HG02885 (cell line): ENCODE measurements at regions not wholly inside any gene's neighbourhood (a gene's known extent, or its start where the extent isn't known, plus 50 kb on each side); places are given as distances from the start of the nearest gene placed in this dataset.

Experiments used
- ATAC-seq: cut with Tn5 transposase; IDR thresholded peaks from one replicate; pipeline ENCODE4 v1.9.1; 2021; ENCODE audit warnings: mild to moderate bottlenecking; ENCODE audit not compliant: unreplicated experiment, poor library complexity

DNA sequence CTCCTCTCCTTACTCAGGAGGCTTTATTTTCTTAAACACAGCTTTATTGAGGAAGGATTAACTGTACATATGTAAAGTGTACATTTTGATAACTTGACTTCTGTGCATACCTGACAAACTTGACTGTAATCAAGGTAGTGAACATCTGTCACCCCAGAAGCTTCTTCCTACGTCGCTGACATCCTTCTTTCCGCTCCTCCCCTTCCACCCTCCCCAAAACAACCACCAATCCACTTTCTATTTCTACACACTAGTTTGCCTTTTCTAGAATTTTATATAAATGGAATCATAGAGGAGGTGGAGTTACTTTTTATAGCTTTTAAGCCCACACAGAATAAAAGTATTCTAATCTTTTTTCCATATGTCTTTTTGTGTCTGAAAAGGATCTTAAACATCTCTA lies 225.2 kb upstream of the RBFOX1 start:
- no peak for ATAC-seq

DNA sequence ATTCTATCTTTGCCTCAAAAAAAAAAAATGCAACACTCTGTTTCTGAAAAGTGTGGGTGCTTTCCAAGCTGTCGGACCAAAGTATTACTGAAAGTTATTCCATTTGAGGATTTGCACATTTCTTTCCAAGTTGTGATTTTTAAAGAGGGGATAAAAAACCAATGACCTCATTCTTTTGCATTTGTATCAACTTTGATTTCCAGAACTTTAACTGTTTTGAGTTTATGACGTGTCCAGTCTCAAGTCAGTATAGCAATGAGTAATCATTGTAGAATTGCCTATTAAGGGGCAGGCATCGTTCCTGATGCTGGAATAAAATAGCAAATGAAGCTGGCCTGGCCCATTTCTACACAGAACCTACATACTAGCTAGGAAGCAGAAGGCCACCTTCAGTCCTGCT lies 229.6 kb upstream of the RBFOX1 start:
- ATAC-seq, result no peak

DNA sequence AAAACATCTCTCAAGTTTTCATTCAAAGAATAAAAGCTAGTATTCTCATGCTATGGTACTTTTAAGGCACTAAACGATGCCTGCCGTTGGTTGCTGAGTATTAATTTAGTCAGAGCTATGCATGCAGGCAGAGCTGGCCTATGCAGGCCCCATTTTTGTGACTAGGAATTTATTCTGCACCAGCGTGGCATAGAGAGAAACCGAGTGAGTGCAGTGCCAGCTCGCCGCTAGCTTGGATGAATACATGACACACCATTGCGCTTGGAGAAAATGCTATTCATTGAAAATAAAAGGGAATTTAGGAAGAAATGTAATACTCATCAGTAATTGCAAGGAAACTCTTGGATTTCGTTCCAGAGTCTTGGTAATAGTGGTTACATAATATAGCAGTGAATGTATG lies 231.6 kb upstream of the RBFOX1 start:
- ATAC-seq, result no peak

DNA sequence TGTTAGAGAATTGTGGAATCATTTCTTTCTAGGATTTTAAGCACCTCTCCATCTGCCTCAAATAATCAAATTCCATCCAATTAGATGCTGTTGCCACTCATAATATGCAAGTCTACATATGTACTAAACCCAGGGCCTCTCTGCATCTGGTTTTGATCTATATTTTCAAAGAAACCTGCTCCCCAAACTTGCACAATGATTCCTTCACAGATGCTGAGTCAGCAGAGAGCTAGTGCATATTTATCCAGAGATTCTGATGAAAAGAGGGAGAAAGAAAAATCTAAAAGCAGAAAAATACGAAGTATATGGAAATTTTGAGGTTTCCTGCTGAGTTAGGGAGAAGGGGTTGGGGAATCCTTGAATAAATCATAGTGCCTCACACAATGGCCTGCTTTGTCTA lies 235.1 kb upstream of the RBFOX1 start:
- ATAC-seq, result no peak

DNA sequence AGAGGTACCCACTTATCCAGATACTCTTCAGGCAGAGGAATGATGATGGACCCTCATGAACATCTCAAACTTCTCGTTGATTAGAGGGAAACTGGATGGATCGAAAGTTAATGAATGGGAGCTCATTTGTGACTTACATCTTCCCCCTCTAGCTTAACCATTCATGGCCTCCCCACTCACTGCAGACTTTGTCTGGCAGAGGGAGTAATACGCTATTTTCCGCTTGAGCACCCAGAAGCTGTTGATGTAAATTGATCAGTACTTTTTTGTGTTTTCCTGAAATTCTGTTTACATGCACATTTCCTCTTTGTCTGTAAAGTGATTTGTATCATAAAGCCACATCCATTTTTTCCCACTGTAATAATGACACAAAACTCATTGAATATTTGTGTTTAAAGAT lies 239.1 kb upstream of the RBFOX1 start:
- ATAC-seq, result no peak

DNA sequence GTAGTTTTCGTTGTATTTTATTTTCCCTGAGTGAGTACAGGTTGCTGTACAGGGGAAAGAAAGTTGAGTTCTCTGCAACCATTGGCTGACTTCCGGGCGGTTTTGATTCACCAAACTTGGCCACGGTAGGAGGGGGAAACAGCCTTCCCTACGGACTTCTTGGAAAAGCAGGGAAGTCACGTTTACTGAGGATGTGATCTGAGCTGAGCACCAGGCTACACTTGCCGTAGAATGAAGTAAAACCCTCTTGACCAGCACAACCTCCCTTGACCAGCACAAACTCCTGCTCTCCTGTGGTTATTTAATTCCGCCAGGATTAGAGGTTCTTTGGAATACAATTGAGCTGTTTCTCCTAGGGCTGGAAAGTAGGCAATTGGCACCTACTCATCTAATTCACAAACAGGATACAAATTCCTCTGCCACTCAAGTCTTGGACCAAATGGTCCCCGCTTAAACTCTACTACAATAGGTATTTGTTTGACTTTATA lies 242.0 kb upstream of the RBFOX1 start:
- no peak for ATAC-seq

DNA sequence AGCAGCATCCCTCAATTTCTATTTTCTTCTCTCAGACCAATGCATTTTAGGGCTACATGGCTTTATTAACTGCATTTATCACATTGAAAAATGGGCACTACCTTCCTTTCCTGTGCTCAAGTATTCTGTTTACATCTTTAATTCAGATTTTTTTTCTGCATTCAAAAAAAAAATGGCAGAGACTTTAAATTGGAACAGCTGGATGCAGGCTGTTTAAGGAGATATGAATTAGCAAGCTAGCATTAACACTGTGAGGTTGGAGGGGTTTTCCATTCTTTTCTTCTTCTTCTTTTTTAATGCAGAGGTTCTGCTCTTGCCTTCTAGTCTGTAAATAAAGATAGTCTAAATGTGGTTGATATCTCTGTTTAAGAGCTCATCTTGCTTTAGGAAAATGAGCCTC lies 242.9 kb upstream of the RBFOX1 start:
- ATAC-seq, result no peak

DNA sequence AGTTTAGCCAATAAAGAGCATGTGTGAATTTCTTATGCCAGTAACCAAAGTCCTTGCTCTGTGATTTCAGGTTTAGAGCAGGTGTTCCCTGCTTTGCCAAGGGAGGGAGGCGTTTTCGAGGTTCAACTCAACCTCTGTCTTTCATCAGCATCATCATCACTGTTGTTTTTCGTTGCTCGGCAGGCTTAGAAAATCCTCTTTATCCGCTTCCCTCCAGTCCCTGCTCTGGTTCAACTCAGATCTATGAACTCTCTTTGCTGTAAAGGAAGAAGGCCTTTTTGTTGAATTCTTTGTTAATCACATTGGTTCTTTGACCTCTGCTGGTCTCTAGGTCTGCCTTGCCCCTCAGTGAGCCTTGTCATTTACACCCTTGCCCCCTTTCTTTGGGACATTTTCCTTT lies 243.9 kb upstream of the RBFOX1 start:
- ATAC-seq, result no peak

DNA sequence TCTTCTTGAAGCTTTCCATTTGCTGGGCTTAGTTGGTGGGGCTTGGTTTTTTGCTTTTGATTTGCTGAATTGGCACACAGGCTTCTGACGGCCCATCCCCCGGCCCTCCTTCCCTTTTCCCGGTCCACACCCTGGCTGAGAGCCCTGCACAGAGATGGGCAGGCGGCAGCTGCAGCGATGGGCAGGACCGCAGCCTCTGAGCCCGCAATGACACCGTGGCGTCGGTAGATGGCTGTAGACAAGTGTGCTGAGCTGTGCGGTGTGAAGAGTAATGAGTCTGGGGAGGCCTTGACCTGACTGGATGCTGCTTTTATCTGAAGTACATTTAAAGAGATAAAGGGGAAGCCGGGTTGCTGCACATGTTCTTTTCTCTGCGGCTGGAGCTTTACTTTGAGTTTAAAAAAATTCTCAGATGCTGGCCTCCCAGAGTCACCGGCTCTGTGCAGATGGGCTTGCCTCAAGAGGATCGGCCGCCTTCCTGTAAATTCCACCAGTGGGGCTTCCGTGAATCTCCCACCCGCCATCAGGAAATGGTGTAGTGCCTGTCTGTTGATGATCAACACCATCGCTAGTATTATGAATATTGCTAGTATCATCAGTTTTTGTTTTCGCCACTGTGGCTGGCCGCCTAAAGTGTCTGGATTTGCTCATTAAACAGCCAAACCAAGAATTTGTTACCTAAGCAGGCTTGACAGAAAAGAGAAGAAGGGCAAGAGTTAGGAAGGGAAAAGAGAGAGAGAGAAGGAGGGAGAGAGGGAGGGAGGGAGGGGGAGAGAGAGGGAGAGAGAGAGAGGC lies 245.6 kb upstream of the RBFOX1 start:
- ATAC-seq, result no peak

DNA sequence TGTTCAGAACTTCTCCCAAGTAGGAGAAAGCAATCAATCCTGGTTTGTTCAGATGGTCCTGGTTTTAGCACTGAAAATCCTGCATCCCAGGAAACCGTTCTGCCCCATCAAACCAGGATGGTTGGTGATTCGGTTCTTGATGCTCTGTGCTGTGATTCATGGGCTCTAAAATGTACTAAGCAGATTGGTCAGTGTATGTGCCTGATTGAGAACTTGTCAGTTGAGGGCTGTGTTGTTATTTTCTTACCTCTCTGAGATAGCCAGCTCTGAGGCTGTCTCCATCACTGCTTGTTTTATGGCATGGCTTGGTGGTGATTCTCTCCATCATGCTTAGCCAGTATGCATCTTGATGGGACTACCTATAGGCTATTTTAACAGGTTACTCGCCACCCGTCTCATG lies 246.9 kb upstream of the RBFOX1 start:
- ATAC-seq, result no peak

DNA sequence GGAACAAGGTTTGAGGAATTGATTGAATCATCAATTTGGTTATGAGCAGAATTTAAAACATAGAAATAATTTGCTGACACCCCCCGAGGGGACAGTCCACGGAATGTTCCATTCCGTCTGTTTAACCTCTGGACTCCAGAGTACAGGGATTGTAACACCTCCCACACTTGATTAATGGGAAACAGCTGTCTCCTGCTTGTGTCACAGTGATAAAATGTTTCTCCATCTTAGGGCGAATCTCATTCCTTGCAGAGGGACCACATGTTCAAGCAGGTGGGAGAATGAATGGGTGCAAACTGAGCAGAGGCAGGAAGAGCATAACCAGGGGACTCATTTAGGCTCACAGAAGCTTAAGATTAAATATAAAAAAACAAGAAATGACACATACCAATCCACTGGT lies 249.5 kb upstream of the RBFOX1 start:
- no peak for ATAC-seq

DNA sequence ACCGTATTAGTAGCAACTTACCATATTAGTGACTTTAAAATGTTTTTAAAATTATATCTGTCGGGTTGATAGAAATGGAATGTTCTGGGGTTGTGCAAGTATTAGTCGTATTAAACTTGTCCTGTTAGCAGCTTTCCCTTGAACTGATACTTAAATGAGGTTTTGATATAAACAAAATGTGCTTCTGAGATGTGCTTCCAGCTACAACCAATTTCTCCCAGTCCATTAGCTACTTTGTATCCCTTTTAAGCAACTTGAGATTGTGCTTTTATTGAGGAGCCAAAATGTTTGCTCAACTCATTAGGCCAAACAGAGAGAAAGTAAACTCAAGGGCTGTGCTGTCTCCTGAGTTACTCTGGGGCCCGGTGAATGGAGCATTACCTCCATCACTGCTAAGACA lies 255.0 kb upstream of the RBFOX1 start:
- ATAC-seq, result no peak

DNA sequence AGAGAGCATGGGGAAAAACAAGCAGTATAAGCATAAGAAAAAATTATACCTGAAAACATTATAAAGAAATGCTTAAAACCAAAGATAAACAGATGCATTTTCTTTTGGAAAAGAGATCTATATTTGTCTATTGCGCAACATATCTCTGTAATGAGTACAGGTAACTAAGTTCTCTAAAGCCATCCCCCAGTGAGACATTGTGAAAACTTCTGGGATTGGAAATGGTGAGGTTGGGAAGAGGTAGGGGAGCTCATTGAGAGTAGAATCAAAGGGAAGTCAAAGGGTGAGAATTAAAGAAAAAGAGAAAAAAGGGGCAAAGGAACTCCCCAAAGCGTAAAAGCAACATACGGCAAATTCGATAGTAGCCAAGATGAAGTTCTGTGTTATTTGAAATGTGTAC lies 257.9 kb upstream of the RBFOX1 start:
- ATAC-seq, result no peak

DNA sequence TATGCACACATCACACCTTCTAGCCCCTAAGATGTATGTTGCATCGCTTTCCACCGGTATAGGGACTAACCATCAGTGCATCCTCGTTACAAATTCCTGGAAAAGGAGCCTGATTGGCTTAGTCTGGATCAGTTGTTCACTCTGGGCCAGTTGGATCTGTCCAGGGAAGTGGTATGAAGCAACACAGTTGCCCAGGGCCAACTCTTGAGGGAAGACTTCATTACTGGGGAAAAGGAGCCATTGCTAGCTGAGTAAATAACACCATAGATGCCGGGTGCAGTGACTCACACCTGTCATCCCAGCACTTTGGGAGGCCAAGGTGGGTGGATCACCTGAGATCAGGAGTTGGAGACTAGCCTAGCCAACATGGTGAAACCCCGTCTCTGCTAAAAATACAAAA lies 275.2 kb upstream of the RBFOX1 start:
- ATAC-seq, result no peak

DNA sequence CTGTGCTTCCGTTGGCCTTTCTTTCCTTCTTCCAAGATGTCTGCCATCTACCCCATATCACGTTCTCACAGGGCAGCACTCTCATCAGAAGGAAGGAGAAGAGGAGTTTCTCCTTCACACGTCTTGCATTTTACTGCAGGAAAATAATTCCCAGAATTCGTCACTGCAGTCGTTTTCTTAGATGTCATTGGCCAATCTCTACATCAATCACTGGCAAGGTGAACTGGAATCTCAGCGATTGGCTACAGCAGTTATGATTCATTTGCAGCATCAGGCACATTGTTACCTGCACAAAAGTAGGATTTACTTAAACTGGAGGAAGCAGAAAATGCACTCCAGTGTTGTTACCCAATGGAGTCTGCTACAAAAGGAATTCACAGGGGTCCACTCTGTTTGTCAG lies 277.2 kb upstream of the RBFOX1 start:
- ATAC-seq, result no peak

DNA sequence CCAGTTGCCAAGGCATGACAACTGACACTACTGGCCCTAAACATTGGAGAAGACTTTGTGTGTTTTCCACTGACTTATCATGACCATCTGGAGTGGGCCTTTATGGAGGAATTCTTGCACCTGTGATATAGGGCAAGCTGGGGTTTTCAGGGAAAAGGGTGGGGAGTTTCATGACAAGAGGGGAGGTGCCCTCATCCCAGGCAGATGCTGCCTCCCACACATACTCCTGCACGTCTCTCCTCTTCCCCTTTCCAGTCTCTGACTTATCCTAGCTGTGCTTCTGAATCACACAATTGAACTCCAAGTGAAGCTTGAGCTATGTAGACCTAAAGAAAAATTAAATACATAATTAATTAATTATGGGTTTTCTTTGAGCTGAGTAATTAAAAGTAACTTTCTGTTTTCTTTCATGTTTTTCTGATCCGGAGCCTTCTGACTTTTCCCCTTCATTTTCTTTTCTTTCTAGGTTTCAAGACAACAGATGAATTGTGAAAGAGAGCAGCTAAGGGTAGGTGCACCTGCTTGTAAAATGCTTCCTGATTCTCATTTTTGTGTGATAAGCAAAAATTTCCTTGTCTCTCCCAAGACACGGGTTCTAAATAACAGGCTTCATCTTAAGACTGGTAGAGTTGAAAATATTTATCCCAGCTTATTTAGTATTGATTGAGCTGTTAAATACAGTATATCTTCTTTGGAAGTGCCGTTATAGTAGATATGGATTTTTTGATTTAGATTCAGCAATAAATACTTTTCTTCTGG lies 280.9 kb upstream of the RBFOX1 start:
- no peak for ATAC-seq

DNA sequence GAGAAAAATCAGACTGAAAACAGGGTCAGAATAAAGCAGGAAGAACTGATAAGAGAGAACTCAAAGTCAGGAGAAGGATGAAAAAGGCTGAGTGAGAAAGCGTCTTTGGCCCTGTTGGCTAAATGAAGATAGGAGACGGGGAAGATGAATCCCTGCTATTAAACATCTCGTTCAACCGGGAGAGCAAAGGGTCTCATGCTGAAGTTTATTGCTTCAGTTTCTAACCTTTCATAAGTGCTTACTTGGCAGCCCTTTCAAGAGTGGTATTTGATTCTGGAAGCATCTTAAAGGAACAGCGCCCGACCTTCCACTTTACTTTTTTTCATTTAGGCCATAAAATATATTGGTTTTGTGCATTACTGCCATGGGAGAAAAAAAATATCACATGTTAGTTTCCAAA lies 288.3 kb upstream of the RBFOX1 start:
- no peak for ATAC-seq

DNA sequence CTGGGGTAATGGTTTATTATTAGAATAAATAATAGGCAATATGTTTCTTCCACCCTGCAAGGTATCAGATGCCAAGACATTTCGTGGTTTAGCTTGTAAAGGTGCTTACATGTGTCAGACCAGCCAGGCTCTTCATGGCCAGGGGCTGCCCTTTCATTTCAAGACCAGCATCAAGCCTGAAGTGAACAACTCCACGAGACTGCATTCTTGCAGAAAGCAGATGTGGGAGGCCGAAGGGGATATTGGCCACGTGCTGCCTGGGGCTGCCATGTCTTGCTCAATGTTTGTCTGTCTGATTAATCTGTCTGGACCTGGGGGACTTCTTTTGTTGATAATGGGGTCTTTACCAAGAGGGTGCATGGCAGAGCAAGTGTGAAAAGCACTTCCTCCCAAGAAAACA lies 294.2 kb upstream of the RBFOX1 start:
- ATAC-seq, result no peak

DNA sequence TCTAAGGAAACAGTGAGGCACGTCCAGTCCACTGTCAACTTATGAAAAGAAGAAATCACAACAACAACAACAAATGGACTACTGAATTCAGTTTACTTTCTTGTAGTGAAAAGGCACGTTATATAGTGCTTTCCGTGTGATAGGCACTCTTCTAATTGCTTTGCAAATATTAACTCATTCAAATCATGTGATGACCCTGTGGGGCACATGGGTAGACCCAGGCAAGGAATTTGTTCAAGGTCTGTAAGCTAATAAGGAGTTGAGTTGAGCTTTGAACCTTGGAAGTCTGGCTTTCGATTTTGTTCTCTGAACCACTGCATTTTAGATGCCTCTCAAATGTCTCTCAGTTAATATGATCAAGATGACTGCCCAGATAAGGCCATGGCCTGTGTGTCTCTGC lies 295.1 kb upstream of the RBFOX1 start:
- ATAC-seq, result no peak

DNA sequence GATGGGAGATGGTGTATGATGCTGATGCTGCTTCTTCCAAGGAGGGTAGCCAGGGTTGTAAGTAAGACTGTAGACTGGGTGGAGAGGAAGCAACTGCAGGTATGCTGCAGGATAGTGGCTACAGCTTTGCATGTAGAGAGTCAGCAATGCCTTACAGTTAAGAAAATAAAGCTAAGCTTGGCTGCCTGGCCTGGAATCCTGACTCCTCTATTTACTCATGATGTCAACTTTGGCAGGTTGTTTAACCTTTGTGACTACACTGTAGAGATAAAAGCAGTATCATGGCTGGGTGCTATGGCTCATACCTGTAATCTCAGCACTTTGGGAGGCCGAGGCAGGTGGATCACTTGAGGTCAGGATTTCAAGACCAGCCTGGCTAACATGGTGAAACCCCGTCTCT lies 301.6 kb upstream of the RBFOX1 start:
- no peak for ATAC-seq

DNA sequence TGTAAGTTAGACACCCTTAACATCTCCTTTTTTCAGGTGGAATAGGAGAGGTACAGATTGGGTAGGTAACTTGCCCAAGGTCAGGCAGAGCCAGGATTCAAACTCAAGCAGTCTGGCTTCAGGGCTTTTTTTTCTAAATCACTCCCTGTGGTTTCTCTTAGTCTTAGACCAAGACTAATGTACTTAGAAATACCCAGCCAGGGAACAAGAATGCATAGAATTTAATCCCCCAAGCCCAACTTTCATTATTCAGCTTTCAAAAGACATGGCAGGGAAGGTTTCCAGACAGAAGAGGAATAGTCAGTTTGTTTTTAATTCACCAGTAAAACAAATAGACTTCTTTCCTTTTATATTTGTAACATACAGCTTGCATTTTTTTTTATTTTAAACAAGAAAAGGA lies 305.2 kb upstream of the RBFOX1 start:
- ATAC-seq, result no peak

DNA sequence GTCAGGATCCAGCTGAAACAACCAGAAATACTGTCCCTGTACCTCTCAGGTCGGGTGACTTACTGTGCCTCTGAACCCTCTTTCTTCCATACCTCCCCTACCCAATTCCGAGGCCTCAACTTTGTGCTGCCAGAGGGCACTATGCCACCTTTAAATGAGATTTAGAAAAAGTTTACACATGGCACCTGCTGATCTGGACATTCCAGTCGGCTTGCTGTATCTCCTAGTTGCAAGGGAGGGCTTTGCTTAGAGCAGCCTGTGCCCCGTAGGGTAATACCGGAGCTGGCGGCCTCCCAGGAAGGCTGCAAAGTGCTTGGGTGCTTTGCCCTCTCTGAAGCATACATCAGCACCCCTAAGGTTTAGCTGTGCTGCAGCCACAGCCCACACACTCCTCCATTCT lies 306.0 kb upstream of the RBFOX1 start:
- ATAC-seq, result no peak
